ENCODE measurements at regions not wholly inside any gene's neighbourhood (a gene's known extent, or its start where the extent isn't known, plus 50 kb on each side); places are given as distances from the start of the nearest gene placed in this dataset.

DNA sequence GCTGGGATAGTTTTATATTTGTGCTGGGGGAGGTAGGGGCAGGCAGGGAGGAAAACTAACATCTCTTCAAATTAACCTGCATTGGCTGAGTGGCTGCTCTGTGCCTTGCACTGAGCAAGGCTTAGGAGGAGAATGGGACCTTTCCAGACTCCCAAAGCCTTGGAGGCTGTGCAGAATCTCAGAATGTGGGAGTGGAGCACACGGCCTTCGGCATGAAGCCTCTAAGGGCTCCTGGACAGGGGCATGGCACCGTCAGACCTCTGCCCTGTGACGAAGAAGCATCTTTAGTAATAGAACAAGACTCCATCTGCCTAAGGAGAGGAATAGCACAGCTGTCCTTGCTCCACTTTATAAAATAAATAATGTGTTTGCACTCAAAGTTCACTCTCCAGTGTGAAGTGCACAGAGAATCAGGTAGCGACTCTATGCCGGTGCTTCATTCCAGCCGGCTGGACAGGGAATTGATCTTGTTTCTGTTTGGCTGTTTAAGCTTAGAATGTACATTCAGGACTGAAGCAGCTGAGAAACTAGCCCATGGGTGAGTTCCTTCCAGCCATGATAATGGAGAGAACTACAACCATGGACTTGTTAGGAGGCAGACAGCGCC lies 228.5 kb upstream of the ADAMTS9 start:
- no peaks in the 10 kb centered on the region for H3K79me2 ChIP-seq
- H3K27me3 ChIP-seq (ENCODE audit: control insufficient read depth, insufficient read depth, low read length) = no peaks in the 10 kb centered on the region
- no peak overlapping the region for H3K9ac ChIP-seq
- no peak overlapping the region for H3K27ac ChIP-seq
- no peak overlapping the region for H3K4me2 ChIP-seq (ENCODE audit: low read length)
- H3K4me3 ChIP-seq (ENCODE audit: low read depth, low read length) = no peak overlapping the region
- H3K36me3 ChIP-seq (ENCODE audit: control insufficient read depth, insufficient read depth, low read length) = no peaks in the 10 kb centered on the region
- no peak overlapping the region for H2AFZ ChIP-seq
- H3K9me3 ChIP-seq (ENCODE audit: control insufficient read depth, low read length) = no peaks in the 10 kb centered on the region
- TF ChIP-seq, protein P1, sequence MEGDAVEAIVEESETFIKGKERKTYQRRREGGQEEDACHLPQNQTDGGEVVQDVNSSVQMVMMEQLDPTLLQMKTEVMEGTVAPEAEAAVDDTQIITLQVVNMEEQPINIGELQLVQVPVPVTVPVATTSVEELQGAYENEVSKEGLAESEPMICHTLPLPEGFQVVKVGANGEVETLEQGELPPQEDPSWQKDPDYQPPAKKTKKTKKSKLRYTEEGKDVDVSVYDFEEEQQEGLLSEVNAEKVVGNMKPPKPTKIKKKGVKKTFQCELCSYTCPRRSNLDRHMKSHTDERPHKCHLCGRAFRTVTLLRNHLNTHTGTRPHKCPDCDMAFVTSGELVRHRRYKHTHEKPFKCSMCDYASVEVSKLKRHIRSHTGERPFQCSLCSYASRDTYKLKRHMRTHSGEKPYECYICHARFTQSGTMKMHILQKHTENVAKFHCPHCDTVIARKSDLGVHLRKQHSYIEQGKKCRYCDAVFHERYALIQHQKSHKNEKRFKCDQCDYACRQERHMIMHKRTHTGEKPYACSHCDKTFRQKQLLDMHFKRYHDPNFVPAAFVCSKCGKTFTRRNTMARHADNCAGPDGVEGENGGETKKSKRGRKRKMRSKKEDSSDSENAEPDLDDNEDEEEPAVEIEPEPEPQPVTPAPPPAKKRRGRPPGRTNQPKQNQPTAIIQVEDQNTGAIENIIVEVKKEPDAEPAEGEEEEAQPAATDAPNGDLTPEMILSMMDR (IDR thresholded peaks at IDR 0.05) = no peak
- peaks cover 6% of the 10 kb centered on the region for H3K4me1 ChIP-seq

DNA sequence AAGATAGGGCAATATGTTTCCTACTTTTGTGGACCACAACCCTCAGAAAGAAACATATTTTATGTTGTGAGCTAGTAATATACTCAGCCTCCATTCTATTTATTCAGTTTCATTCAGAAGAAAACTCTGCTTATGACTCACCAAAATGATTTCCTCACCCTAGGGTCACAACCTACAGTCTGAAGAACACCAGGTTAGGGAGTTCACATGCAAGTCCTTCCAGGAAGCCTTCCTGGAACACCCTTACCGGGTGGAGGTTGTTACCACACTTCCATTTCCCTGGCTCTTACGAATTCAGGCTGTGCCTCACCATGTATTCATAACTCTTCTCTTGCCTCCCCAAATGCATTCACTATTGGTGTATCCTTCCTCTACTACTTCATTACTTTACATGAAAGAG lies 228.0 kb upstream of the ADAMTS9 start:
- H3K9ac ChIP-seq = no peak overlapping the region
- H3K4me1 ChIP-seq = peaks cover 6% of the 10 kb centered on the region
- no peak overlapping the region for H3K4me3 ChIP-seq (ENCODE audit: low read depth, low read length)
- H3K27ac ChIP-seq = no peak overlapping the region
- H2AFZ ChIP-seq = no peak overlapping the region
- no peaks in the 10 kb centered on the region for H3K36me3 ChIP-seq (ENCODE audit: control insufficient read depth, insufficient read depth, low read length)
- no peaks in the 10 kb centered on the region for H3K9me3 ChIP-seq (ENCODE audit: control insufficient read depth, low read length)
- H3K27me3 ChIP-seq (ENCODE audit: control insufficient read depth, insufficient read depth, low read length) = no peaks in the 10 kb centered on the region
- TF ChIP-seq, protein P1 (IDR thresholded peaks at IDR 0.05) = no peak
- no peaks in the 10 kb centered on the region for H3K79me2 ChIP-seq
- no peak overlapping the region for H3K4me2 ChIP-seq (ENCODE audit: low read length)

DNA sequence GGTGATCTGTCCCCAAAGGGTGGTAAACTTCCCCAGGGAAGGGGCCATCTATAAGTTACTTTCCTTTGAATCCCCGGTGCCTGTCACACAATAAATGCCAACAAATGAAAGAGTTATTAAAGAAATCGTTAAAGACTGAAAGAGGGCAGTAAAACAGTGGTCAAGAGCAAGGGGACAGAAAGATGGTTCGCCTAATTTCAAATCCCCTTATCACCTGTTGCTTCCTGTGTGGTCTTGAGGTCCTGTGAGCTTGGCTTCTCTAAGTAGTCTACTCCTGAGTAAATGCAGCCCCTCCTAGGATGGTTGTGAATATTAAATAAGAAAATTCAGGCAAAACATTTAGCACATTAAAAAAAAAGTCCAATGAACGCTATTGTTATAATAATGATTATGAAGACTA lies 225.7 kb upstream of the ADAMTS9 start:
- TF ChIP-seq, protein P1 (IDR thresholded peaks at IDR 0.05) = no peak
- H3K9me3 ChIP-seq (ENCODE audit: control insufficient read depth, low read length) = no peaks in the 10 kb centered on the region
- H3K9ac ChIP-seq = no peak overlapping the region
- H3K27ac ChIP-seq = no peak overlapping the region
- H3K27me3 ChIP-seq (ENCODE audit: control insufficient read depth, insufficient read depth, low read length) = no peaks in the 10 kb centered on the region
- H3K79me2 ChIP-seq = no peaks in the 10 kb centered on the region
- H3K4me1 ChIP-seq = peaks cover 6% of the 10 kb centered on the region
- H3K4me3 ChIP-seq (ENCODE audit: low read depth, low read length) = no peak overlapping the region
- H3K36me3 ChIP-seq (ENCODE audit: control insufficient read depth, insufficient read depth, low read length) = no peaks in the 10 kb centered on the region
- no peak overlapping the region for H3K4me2 ChIP-seq (ENCODE audit: low read length)
- H2AFZ ChIP-seq = no peak overlapping the region

DNA sequence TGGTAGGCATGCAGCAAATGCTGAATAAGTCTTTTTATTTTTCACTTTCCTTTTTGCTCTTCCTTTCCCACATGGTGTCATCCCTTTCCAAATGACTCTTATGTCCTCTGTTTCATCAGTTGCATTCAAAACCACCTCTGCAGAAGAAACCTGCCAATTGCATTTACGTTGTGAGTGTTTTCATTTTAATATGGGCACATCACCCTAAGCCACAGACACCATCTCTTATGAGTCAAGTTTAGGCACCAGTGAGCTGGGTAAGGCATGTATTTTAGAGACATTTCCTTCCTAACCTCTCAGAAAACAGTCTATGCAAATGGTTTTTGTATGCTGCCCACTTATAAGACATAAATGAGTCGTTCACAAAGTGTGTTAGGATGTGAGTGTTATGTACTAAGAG lies 223.3 kb upstream of the ADAMTS9 start:
- Histone ChIP-seq H3K4me1 (no peaks in the 10 kb centered on the region), H2AFZ (no peak overlapping the region), H3K27ac (no peak overlapping the region), H3K36me3 (ENCODE audit: control insufficient read depth, insufficient read depth, low read length) (no peaks in the 10 kb centered on the region), H3K4me2 (ENCODE audit: low read length) (no peak overlapping the region), H3K4me3 (ENCODE audit: low read depth, low read length) (no peak overlapping the region), H3K9me3 (ENCODE audit: control insufficient read depth, low read length) (no peaks in the 10 kb centered on the region), H3K27me3 (ENCODE audit: control insufficient read depth, insufficient read depth, low read length) (no peaks in the 10 kb centered on the region), H3K9ac (no peak overlapping the region), H3K79me2 (no peaks in the 10 kb centered on the region)
- TF ChIP-seq, protein P1 (IDR thresholded peaks at IDR 0.05) = no peak

DNA sequence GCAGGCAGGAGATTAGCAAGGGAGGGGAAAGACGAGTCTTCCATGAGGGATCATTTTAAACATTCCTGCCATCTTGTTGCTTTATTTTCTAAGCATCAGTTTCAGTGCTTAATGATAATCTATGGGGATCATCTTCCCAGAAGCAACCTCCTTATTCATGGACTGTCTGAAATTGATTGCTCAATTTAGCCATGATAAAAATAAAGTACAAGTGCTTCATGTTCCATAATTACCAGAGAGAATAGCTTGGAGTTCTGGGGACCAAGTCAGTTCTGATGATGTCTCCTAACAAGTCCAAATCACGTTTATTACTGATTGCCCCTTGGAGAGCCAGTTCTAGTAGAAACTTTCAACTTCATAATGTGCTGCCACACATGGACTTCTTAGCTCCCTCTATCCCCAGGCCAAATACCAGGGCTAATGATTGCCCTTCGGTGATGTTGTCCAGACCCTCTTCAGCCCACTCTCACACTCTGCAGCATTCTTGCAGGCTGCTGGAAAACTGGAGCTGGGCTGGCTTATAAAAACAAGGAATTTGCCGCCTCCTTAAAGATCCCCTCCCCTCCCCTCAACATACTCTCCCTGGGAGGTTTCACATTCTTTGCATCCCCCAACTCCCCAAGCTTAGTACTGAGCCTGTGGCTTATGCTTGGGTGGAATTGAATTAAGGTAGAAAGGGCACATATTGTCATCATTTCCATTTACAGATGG lies 222.1 kb upstream of the ADAMTS9 start:
- H3K27me3 ChIP-seq (ENCODE audit: control insufficient read depth, insufficient read depth, low read length) = no peaks in the 10 kb centered on the region
- no peaks in the 10 kb centered on the region for H3K9me3 ChIP-seq (ENCODE audit: control insufficient read depth, low read length)
- no peak overlapping the region for H3K4me2 ChIP-seq (ENCODE audit: low read length)
- H3K27ac ChIP-seq = no peak overlapping the region
- TF ChIP-seq, protein P1 (IDR thresholded peaks at IDR 0.05) = no peak
- H3K79me2 ChIP-seq = no peaks in the 10 kb centered on the region
- no peaks in the 10 kb centered on the region for H3K4me1 ChIP-seq
- H3K9ac ChIP-seq = no peak overlapping the region
- no peaks in the 10 kb centered on the region for H3K36me3 ChIP-seq (ENCODE audit: control insufficient read depth, insufficient read depth, low read length)
- H2AFZ ChIP-seq = no peak overlapping the region
- no peak overlapping the region for H3K4me3 ChIP-seq (ENCODE audit: low read depth, low read length)

All from parathyroid adenoma (tissue), 2 donors.